Fibroblast of skin of right quadriceps (primary cell): ENCODE measurements at regions not wholly inside any gene's neighbourhood (a gene's known extent, or its start where the extent isn't known, plus 50 kb on each side); places are given as distances from the start of the nearest gene placed in this dataset.

Experiments used
- DNase-seq: peaks from one replicate; pipeline ENCODE4 v3.0.0-alpha.2; 2013

- no peak for DNase-seq
Measured at GRCh38 chr10:111953949-111954348, 229.6 kb downstream of the GPAM start.

GRCh38 chr10:111954386-111954785 lies 229.2 kb downstream of the GPAM start:
- DNase-seq, result no peak

- no peak for DNase-seq
Measured at GRCh38 chr10:111956841-111957240, 226.7 kb downstream of the GPAM start.

- DNase-seq, result no peak
Measured at GRCh38 chr10:111962951-111963350, 220.6 kb downstream of the GPAM start.

- no peak for DNase-seq
Measured at GRCh38 chr10:111967116-111967515, 216.4 kb downstream of the GPAM start.

GRCh38 chr10:111967547-111967946 lies 216.0 kb downstream of the GPAM start:
- no peak for DNase-seq

GRCh38 chr10:111968647-111969046 lies 214.9 kb downstream of the GPAM start:
- peak; percentile 8 for DNase-seq

GRCh38 chr10:111970111-111970510 lies 213.5 kb downstream of the GPAM start:
- no peak for DNase-seq

- DNase-seq, result no peak
Measured at GRCh38 chr10:111972109-111972508, 211.5 kb downstream of the GPAM start.

- DNase-seq, result peak; percentile 2
Measured at GRCh38 chr10:111973306-111973705, 210.3 kb downstream of the GPAM start.

GRCh38 chr10:111973826-111974225 lies 209.7 kb downstream of the GPAM start:
- no peak for DNase-seq

- no peak for DNase-seq
Measured at GRCh38 chr10:111974325-111974724, 209.2 kb downstream of the GPAM start.

GRCh38 chr10:111976557-111976956 lies 207.0 kb downstream of the GPAM start:
- no peak for DNase-seq

GRCh38 chr10:111984057-111984456 lies 199.5 kb downstream of the GPAM start:
- no peak for DNase-seq

- DNase-seq, result no peak
Measured at GRCh38 chr10:111986079-111986478, 197.5 kb downstream of the GPAM start.

GRCh38 chr10:111988646-111989045 lies 194.9 kb downstream of the GPAM start:
- DNase-seq, result no peak

GRCh38 chr10:111989136-111989911 lies 194.2 kb downstream of the GPAM start:
- no peak for DNase-seq

GRCh38 chr10:111990734-111991133 lies 192.8 kb downstream of the GPAM start:
- DNase-seq, result no peak

GRCh38 chr10:111993321-111993720 lies 190.2 kb downstream of the GPAM start:
- no peak for DNase-seq

GRCh38 chr10:111993872-111994426 lies 189.6 kb downstream of the GPAM start:
- no peak for DNase-seq

GRCh38 chr10:111996103-111996502 lies 187.5 kb downstream of the GPAM start:
- DNase-seq, result no peak

GRCh38 chr10:111998728-111999127 lies 184.8 kb downstream of the GPAM start:
- DNase-seq, result no peak

- DNase-seq, result no peak
Measured at GRCh38 chr10:111999205-111999914, 184.2 kb downstream of the GPAM start.

- DNase-seq, result no peak
Measured at GRCh38 chr10:111999915-112000302, 183.7 kb downstream of the GPAM start.
